Retinal pigment epithelial cell (primary cell): ENCODE measurements at regions not wholly inside any gene's neighbourhood (a gene's known extent, or its start where the extent isn't known, plus 50 kb on each side); places are given as distances from the start of the nearest gene placed in this dataset.

Experiments used
- DNase-seq: peaks from one replicate; pipeline ENCODE4 v3.0.0-alpha.2; 2010; ENCODE audit warnings: low read depth
- H3K4me3 ChIP-seq: 2 replicates; pipeline ENCODE4 v1.5.1; 2011; ENCODE audit warnings: mild to moderate bottlenecking, low read length, control low read depth, moderate library complexity
- CTCF ChIP-seq: conservative IDR thresholded peaks from 2 replicates; pipeline ENCODE4 v1.5.1; 2011; ENCODE audit warnings: low read depth, low read length, control low read depth, inconsistent platforms

DNA sequence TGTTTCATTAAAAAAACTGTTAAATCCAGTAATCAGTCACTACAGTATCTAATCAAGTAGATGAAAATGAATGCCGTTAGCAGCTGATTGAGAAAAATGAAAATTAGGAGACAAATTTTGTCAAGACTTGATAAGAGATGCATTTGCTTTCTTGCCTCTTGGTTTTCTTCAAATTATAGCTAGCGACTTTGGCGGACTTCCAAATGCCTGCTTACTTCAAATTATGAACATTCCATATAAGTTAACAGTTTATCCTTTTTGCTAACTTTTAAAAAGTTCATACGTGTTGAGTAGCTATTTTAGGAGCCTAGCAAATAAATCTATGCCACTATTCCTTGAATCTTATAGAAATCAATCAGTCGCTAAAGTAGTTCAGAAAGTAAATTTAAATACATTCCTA is 58.8 kb downstream of the PPP4R3C start:
- H3K4me3 ChIP-seq: no peak overlapping the region
- no peak for DNase-seq
- TF ChIP-seq CTCF: no peak

- no peak for TF ChIP-seq CTCF
- H3K4me3 ChIP-seq: no peak overlapping the region
- no peak for DNase-seq
These were observed 64.0 kb downstream of the PPP4R3C start for GRCh38 chrX:27399146-27399456.

- DNase-seq: no peak
- H3K4me3 ChIP-seq: no peak overlapping the region
- no peak for TF ChIP-seq CTCF
These were observed 71.5 kb downstream of the PPP4R3C start for GRCh38 chrX:27391623-27392022.

DNA sequence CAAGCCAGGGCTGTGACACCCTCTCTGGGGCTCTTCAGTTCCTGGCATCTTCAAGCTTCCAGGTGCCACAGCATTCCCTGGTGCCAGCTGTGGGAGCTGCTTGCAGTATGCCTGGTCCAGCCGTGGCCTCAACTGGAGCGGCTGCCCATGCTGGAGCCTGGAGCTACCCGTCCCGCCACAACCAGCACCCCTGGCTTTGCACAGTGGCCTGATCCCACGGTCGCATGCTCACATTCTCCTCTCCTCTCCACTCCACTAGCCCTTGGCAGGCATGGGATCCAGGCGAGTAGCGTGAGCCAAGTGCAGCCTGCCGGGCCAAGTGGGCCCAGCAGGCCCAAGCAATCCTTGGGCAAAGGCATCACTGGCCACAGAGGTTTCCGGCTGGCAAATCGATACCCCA is 81.7 kb downstream of the PPP4R3C start:
- H3K4me3 ChIP-seq: no peak overlapping the region
- TF ChIP-seq CTCF: no peak

GRCh38 chrX:27380163-27380845 is 82.8 kb downstream of the PPP4R3C start:
- DNase-seq: no peak
- no peak for TF ChIP-seq CTCF
- H3K4me3 ChIP-seq: no peak overlapping the region

More for the DNA sequence above, 81.7 kb downstream of the PPP4R3C start:
- DNase-seq: no peak

GRCh38 chrX:27354021-27354420 is 109.1 kb downstream of the PPP4R3C start:
- no peak for DNase-seq

More at GRCh38 chrX:27354021-27354420, 109.1 kb downstream of the PPP4R3C start:
- TF ChIP-seq CTCF: no peak
- no peak overlapping the region for H3K4me3 ChIP-seq
